Smooth muscle cell (in vitro differentiated cells): ENCODE measurements at regions not wholly inside any gene's neighbourhood (a gene's known extent, or its start where the extent isn't known, plus 50 kb on each side); places are given as distances from the start of the nearest gene placed in this dataset.

ENCODE experiments used
- DNase-seq: peaks from one replicate; lab custom pipeline; 2025; ENCODE audit not compliant: unreplicated experiment; lab: John Stamatoyannopoulos, UW
- H2AFZ ChIP-seq: fragments of 200-600 bp; sonication (generic); 2 replicates; pipeline ENCODE4 v1.6.0; 2016; ENCODE audit warnings: antibody characterized with exemption, low read depth, mild to moderate bottlenecking
- H3F3A ChIP-seq: fragments of 200-600 bp; sonication (generic); 2 replicates; pipeline ENCODE4 v1.6.0; 2017; ENCODE audit warnings: antibody characterized with exemption, low read depth
- H3K27ac ChIP-seq: fragments of 200-600 bp; sonication (generic); 2 replicates; pipeline ENCODE4 v1.5.1; 2016; ENCODE audit warnings: low read depth, mild to moderate bottlenecking
- H3K27me3 ChIP-seq: fragments of 200-600 bp; sonication (generic); 2 replicates; pipeline ENCODE4 v1.6.1; 2016; ENCODE audit warnings: low read depth, mild to moderate bottlenecking
- H3K36me3 ChIP-seq: fragments of 200-600 bp; sonication (generic); 2 replicates; pipeline ENCODE4 v1.5.1; 2016; ENCODE audit warnings: low read depth
- H3K4me1 ChIP-seq: fragments of 200-600 bp; sonication (generic); 2 replicates; pipeline ENCODE4 v1.5.1; 2016; ENCODE audit warnings: low read depth
- H3K4me2 ChIP-seq: fragments of 200-600 bp; sonication (generic); 2 replicates; pipeline ENCODE4 v1.6.0; 2016; ENCODE audit warnings: mild to moderate bottlenecking
- H3K4me3 ChIP-seq: fragments of 200-600 bp; sonication (generic); 2 replicates; pipeline ENCODE4 v1.5.1; 2016; ENCODE audit warnings: mild to moderate bottlenecking
- H3K79me2 ChIP-seq: fragments of 200-600 bp; sonication (generic); 2 replicates; pipeline ENCODE4 v1.6.0; 2016; ENCODE audit warnings: low read depth, mild to moderate bottlenecking
- H3K9ac ChIP-seq: fragments of 200-600 bp; sonication (generic); 2 replicates; pipeline ENCODE4 v1.6.0; 2016; ENCODE audit warnings: low read depth
- H3K9me3 ChIP-seq: fragments of 200-600 bp; sonication (generic); replicated peaks from 2 replicates; pipeline ENCODE4 v1.5.1; 2016; ENCODE audit warnings: low read depth
- H4K20me1 ChIP-seq: fragments of 200-600 bp; sonication (generic); 2 replicates; pipeline ENCODE4 v1.6.0; 2016; ENCODE audit warnings: low read depth
- WGBS: methylation state at CpG from one replicate; pipeline ENCODE4 v1.1.7; 2016; ENCODE audit warnings: low lambda C conversion rate; 5-methylcytosine and 5-hydroxymethylcytosine counted together
- TF ChIP-seq, protein P1 (sequence below): fragments of 200-600 bp; sonication (generic); IDR thresholded peaks from 2 replicates; pipeline ENCODE4 v1.5.1; 2017; ENCODE audit warnings: borderline replicate concordance, mild to moderate bottlenecking, antibody characterized with exemption; ENCODE audit not compliant: insufficient read depth, poor library complexity, severe bottlenecking

DNA sequence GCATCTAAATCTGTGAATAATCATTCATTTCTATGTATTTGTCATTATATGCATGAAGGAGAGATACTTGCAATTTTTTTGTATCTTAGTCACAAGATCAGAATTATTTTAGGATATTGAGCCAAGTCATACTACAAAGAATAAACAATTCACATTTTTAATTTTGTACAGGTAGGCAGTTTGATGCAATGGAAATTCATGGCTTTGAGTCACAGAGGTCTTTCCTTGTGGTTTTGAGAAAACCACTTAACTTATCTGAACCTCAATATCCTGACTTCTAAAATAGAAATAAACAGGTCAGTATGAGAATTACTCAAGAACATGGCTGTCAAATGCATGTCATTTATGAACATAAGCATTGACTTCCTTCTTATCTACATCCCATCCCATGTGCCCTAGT, 221.4 kb upstream of the SLC10A2 start:
- H3K4me2 ChIP-seq = no peak overlapping the region
- H3K36me3 ChIP-seq = no peaks in the 10 kb centered on the region
- no peaks in the 10 kb centered on the region for H3F3A ChIP-seq
- DNase-seq = no peak
- H3K27ac ChIP-seq = no peak overlapping the region
- H4K20me1 ChIP-seq = no peaks in the 10 kb centered on the region
- H3K4me1 ChIP-seq = no peaks in the 10 kb centered on the region
- no peaks in the 10 kb centered on the region for H3K79me2 ChIP-seq
- H3K9ac ChIP-seq = no peak overlapping the region
- TF ChIP-seq, protein P1, sequence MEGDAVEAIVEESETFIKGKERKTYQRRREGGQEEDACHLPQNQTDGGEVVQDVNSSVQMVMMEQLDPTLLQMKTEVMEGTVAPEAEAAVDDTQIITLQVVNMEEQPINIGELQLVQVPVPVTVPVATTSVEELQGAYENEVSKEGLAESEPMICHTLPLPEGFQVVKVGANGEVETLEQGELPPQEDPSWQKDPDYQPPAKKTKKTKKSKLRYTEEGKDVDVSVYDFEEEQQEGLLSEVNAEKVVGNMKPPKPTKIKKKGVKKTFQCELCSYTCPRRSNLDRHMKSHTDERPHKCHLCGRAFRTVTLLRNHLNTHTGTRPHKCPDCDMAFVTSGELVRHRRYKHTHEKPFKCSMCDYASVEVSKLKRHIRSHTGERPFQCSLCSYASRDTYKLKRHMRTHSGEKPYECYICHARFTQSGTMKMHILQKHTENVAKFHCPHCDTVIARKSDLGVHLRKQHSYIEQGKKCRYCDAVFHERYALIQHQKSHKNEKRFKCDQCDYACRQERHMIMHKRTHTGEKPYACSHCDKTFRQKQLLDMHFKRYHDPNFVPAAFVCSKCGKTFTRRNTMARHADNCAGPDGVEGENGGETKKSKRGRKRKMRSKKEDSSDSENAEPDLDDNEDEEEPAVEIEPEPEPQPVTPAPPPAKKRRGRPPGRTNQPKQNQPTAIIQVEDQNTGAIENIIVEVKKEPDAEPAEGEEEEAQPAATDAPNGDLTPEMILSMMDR = no peak
- H2AFZ ChIP-seq = no peak overlapping the region
- H3K27me3 ChIP-seq = no peaks in the 10 kb centered on the region
- no peak overlapping the region for H3K4me3 ChIP-seq
- H3K9me3 ChIP-seq = no peaks in the 10 kb centered on the region

DNA sequence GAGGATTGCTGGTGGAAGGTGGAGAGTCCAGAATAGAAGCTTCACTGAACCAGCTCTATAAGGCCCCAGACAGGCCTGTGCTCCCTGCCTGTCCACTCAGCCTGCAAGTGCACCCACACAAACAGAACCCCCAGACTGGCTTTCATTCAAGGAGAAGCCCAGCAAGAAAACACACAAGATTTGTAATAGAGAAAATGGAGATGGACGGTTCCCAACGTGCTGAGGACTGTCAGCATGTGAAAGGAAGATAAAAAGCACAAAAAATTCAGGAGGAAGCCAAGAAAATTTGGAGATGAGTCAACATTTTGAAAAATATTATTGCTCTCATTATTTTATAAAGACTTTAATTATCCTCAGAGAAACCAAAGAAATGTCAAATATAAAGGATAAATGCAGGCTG, 218.2 kb upstream of the SLC10A2 start:
- H3K4me1 ChIP-seq = no peaks in the 10 kb centered on the region
- H3K9ac ChIP-seq = no peak overlapping the region
- WGBS = 89% methylated on average over 2 of the region's 2 CpGs
- H2AFZ ChIP-seq = no peak overlapping the region
- no peaks in the 10 kb centered on the region for H3K9me3 ChIP-seq
- no peak overlapping the region for H3K4me3 ChIP-seq
- no peak overlapping the region for H3K27ac ChIP-seq
- H3K4me2 ChIP-seq = no peak overlapping the region
- H4K20me1 ChIP-seq = no peaks in the 10 kb centered on the region
- no peaks in the 10 kb centered on the region for H3K27me3 ChIP-seq
- no peaks in the 10 kb centered on the region for H3K79me2 ChIP-seq
- no peaks in the 10 kb centered on the region for H3F3A ChIP-seq
- no peaks in the 10 kb centered on the region for H3K36me3 ChIP-seq
- no peak for DNase-seq
- TF ChIP-seq, protein P1 = no peak

DNA sequence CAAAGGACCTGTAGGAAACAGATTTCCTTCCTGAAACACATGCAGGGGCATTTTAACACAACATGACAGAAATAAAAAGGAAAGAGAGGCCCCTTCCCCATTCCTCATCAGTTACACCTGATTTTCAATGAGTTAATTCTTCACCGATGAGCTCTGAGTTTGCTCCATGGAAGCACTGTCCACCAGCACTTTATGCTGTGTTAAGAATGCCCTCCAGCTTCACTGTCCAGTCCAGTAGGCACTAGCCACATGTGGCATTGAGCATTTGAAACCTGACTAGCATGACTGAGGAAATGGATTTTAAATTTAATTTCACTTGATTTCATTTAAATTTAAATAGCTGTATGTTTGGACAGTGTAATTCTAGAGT, 217.2 kb upstream of the SLC10A2 start:
- no peak for DNase-seq
- no peaks in the 10 kb centered on the region for H3F3A ChIP-seq
- H3K27me3 ChIP-seq = no peaks in the 10 kb centered on the region
- no peak overlapping the region for H3K4me2 ChIP-seq
- H3K27ac ChIP-seq = peak overlapping the region; percentile 74
- TF ChIP-seq, protein P1 = no peak
- H3K36me3 ChIP-seq = no peaks in the 10 kb centered on the region
- no peak overlapping the region for H3K4me3 ChIP-seq
- H3K9me3 ChIP-seq = no peaks in the 10 kb centered on the region
- H2AFZ ChIP-seq = no peak overlapping the region
- H4K20me1 ChIP-seq = no peaks in the 10 kb centered on the region
- H3K79me2 ChIP-seq = no peaks in the 10 kb centered on the region
- H3K9ac ChIP-seq = no peak overlapping the region
- 100% methylated on average over 1 of the region's 1 CpG for WGBS
- H3K4me1 ChIP-seq = no peaks in the 10 kb centered on the region

DNA sequence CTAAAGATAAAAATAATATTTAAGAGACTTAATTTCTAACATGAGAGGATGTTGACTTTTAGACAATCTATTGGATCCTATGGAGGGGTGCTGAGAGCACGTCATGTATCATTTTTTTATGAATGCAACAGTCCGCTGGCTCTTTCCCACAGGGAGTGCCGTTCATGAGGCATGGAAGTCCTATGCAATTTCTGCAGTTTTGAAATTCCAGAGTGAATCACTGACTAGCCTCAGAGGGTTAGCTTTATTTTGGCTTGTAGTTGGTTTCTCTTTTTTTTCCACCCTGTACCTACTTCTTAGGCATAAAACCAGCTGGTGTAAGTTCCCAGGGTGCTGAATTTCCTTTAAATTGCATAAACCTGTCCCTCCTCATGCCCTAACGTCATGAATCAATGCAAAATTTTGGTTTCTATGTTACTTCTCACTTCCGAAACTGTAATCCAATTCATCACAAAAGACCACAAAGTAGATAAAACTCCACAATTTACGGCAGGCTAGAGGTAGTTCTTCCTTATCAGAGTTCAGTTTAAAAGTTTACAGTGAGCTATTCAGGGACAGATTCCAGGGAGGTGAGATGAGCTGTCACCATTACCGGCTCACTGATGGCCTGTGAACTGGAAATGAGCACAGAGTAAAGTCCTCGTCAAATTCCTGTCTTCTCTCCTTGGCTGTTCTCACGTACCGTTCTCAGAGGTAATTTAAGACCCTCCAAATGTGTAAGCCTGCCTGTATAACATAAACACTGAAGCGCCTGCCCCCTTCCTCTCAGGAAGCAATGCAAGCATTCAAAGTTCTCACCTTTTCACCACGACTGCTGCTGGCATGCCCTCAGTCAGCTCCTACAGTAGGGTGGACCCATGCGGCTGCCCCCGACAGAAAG, 216.6 kb upstream of the SLC10A2 start:
- TF ChIP-seq, protein P1 = no peak
- Histone ChIP-seq H3K9me3 (no peaks in the 10 kb centered on the region), H3K4me2 (peak overlapping the region; percentile 55), H3K9ac (no peak overlapping the region), H3K27me3 (no peaks in the 10 kb centered on the region), H3F3A (no peaks in the 10 kb centered on the region), H2AFZ (no peak overlapping the region), H3K4me3 (peak overlapping the region; percentile 26), H3K27ac (peak overlapping the region; percentile 74), H3K4me1 (no peaks in the 10 kb centered on the region), H3K79me2 (no peaks in the 10 kb centered on the region), H3K36me3 (no peaks in the 10 kb centered on the region), H4K20me1 (no peaks in the 10 kb centered on the region)
- no peak for DNase-seq
- 40% methylated on average over 14 of the region's 14 CpGs for WGBS
